OCI-LY7 (cell line): ENCODE measurements at regions not wholly inside any gene's neighbourhood (a gene's known extent, or its start where the extent isn't known, plus 50 kb on each side); places are given as distances from the start of the nearest gene placed in this dataset.

Source experiments
- BruUV-seq: library from RNA; stranded (reverse); fragments of 400-500 nt; replicated peaks from 2 replicates; lab custom pipeline; 2021; lab: Mats Ljungman, UMichigan
- CTCF ChIA-PET: fragments of 300-600 bp; sonication (Branson Sonifier 250); formaldehyde crosslinking; loops from one replicate; lab custom pipeline; 2022; ENCODE audit warnings: antibody characterized with exemption; ENCODE audit not compliant: unreplicated experiment; lab: Charles Lee
- POLR2A ChIA-PET: fragments of 300-600 bp; sonication (Branson Sonifier 250); formaldehyde crosslinking; loops from one replicate; lab custom pipeline; 2022; ENCODE audit warnings: antibody characterized with exemption; lab: Charles Lee
- DNase-seq: peaks from one replicate; pipeline ENCODE4 v3.0.0-alpha.2; 2015; ENCODE audit warnings: low spot score
- H2AFZ ChIP-seq: fragments of 200-600 bp; sonication (generic), shearing (Covaris generic); 2 replicates; pipeline ENCODE4 v1.6.1; 2014; ENCODE audit warnings: mild to moderate bottlenecking, antibody characterized with exemption, low read length, moderate library complexity
- H3K27ac ChIP-seq: fragments of 200-600 bp; sonication (generic); 2 replicates; pipeline ENCODE4 v1.5.1; 2014; ENCODE audit warnings: mixed run types, low read depth, mild to moderate bottlenecking, moderate library complexity, low read length, inconsistent platforms; ENCODE audit not compliant: poor library complexity, severe bottlenecking
- H3K36me3 ChIP-seq: fragments of 200-600 bp; sonication (generic); 2 replicates; pipeline ENCODE4 v1.6.1; 2014; ENCODE audit warnings: mild to moderate bottlenecking, antibody characterized with exemption, low read length, moderate library complexity, mixed read lengths; ENCODE audit not compliant: insufficient read depth
- H3K4me1 ChIP-seq: fragments of 200-600 bp; sonication (generic); 2 replicates; pipeline ENCODE4 v1.5.1; 2014; ENCODE audit warnings: mild to moderate bottlenecking, low read length; ENCODE audit not compliant: insufficient read depth, poor library complexity, severe bottlenecking
- H3K4me2 ChIP-seq: fragments of 200-600 bp; sonication (generic); 2 replicates; pipeline ENCODE4 v1.6.1; 2014; ENCODE audit warnings: mild to moderate bottlenecking, low read length
- H3K4me3 ChIP-seq: fragments of 200-600 bp; sonication (generic); 2 replicates; pipeline ENCODE4 v1.5.1; 2014; ENCODE audit warnings: mild to moderate bottlenecking, low read depth, low read length; ENCODE audit not compliant: poor library complexity, severe bottlenecking
- H3K79me2 ChIP-seq: fragments of 200-600 bp; sonication (generic); 2 replicates; pipeline ENCODE4 v1.6.1; 2016; ENCODE audit warnings: low read depth, mild to moderate bottlenecking, low read length, moderate library complexity, mixed read lengths; ENCODE audit not compliant: insufficient read depth
- H3K9me2 ChIP-seq: fragments of 200-600 bp; sonication (generic); 2 replicates; pipeline ENCODE4 v1.6.1; 2016; ENCODE audit warnings: mild to moderate bottlenecking, low read length, mixed read lengths; ENCODE audit not compliant: insufficient read depth
- H3K9me3 ChIP-seq: fragments of 200-600 bp; sonication (generic); 2 replicates; pipeline ENCODE4 v1.6.1; 2014; ENCODE audit warnings: mild to moderate bottlenecking, mixed run types, low read length, mixed read lengths
- H4K20me1 ChIP-seq: fragments of 200-600 bp; sonication (generic); 2 replicates; pipeline ENCODE4 v1.6.1; 2014; ENCODE audit warnings: mild to moderate bottlenecking, antibody characterized with exemption, low read length, moderate library complexity, mixed read lengths; ENCODE audit not compliant: insufficient read depth
- EZH2phosphoT487 ChIP-seq: fragments of 200-600 bp; sonication (generic); IDR thresholded peaks from 2 replicates; pipeline ENCODE4 v1.6.1; 2018; ENCODE audit warnings: low read depth, borderline replicate concordance, mild to moderate bottlenecking, mixed run types, antibody characterized with exemption, low read length, moderate library complexity, mixed read lengths
- intact Hi-C: fragments of 100-400 bp; cut with micrococcal nuclease; formaldehyde crosslinking; loops from one replicate; pipeline ENCODE4 v1.10.0; 2022; ENCODE audit not compliant: unreplicated experiment
- TF ChIP-seq, protein P1 (sequence below): fragments of 200-600 bp; sonication (generic); conservative IDR thresholded peaks from 2 replicates; pipeline ENCODE4 v1.5.1; 2014; ENCODE audit warnings: mild to moderate bottlenecking, antibody characterized with exemption, low read length, moderate library complexity, mixed read lengths

DNA sequence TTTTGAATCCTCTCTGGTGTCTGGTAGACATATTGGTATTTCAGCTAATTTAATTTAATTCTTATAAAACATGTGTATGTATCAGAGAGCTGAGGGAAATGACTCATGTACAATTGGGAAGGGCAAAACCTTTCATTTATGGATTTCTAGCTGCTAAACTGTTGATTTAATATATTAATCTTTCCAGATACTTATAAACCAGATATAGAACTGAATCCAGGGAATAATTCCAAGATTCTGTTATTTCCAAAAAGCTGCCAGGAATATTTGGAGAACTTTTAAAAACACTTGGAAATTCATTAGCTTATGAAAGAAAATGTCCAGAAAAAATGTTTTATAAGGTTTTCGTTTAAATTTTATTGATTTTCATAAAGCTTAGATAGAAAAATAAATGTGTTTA lies 295.5 kb downstream of the YTHDC2 start:
- Histone ChIP-seq H3K9me3 (no peaks in the 10 kb centered on the region), H3K27ac (no peak overlapping the region), H3K4me1 (no peaks in the 10 kb centered on the region), H4K20me1 (no peaks in the 10 kb centered on the region), H3K9me2 (no peaks in the 10 kb centered on the region), H3K4me2 (no peak overlapping the region), H3K4me3 (no peak overlapping the region), H3K79me2 (no peaks in the 10 kb centered on the region; the same call in 1 of the 2 replicates), H2AFZ (no peak overlapping the region), H3K36me3 (no peaks in the 10 kb centered on the region)
- TF ChIP-seq, protein P1, sequence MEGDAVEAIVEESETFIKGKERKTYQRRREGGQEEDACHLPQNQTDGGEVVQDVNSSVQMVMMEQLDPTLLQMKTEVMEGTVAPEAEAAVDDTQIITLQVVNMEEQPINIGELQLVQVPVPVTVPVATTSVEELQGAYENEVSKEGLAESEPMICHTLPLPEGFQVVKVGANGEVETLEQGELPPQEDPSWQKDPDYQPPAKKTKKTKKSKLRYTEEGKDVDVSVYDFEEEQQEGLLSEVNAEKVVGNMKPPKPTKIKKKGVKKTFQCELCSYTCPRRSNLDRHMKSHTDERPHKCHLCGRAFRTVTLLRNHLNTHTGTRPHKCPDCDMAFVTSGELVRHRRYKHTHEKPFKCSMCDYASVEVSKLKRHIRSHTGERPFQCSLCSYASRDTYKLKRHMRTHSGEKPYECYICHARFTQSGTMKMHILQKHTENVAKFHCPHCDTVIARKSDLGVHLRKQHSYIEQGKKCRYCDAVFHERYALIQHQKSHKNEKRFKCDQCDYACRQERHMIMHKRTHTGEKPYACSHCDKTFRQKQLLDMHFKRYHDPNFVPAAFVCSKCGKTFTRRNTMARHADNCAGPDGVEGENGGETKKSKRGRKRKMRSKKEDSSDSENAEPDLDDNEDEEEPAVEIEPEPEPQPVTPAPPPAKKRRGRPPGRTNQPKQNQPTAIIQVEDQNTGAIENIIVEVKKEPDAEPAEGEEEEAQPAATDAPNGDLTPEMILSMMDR: no peak
- no peak for TF ChIP-seq EZH2phosphoT487
- ChIA-PET CTCF (no interaction called here), POLR2A (no interaction called here)
- intact Hi-C loops: no loop called here
- BruUV-seq: no TSS peak
- no peak for DNase-seq

DNA sequence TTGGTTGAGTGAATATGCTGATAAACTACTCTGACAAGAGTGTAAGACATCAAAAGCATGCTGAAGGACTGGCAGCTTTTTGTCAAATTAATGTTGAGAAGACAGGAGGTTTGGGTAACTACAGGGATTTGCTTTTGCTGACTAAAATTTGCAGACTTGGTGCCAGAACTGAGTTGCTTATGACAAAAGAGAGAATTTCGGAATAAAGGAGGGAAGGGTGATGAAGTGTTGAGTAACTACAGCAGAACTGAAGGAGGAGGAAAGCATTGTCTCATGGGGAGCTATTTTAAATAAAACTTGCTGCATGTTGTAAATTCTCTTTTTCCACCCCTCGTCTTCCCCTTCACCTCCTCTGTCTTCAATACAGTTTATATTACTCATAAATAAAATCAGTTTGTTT lies 296.1 kb downstream of the YTHDC2 start:
- H3K9me3 ChIP-seq: no peaks in the 10 kb centered on the region
- no TSS peak for BruUV-seq
- ChIA-PET POLR2A (no interaction called here), CTCF (no interaction called here)
- no peaks in the 10 kb centered on the region for H3K36me3 ChIP-seq
- no peaks in the 10 kb centered on the region for H3K9me2 ChIP-seq
- no peaks in the 10 kb centered on the region for H4K20me1 ChIP-seq
- no peaks in the 10 kb centered on the region; the same call in 1 of the 2 replicates for H3K79me2 ChIP-seq
- H3K4me3 ChIP-seq: no peak overlapping the region
- H3K4me2 ChIP-seq: no peak overlapping the region
- no peak overlapping the region for H3K27ac ChIP-seq
- H3K4me1 ChIP-seq: no peaks in the 10 kb centered on the region
- intact Hi-C loops: no loop called here
- no peak overlapping the region for H2AFZ ChIP-seq
- no peak for DNase-seq
- no peak for TF ChIP-seq EZH2phosphoT487
- TF ChIP-seq, protein P1: no peak

DNA sequence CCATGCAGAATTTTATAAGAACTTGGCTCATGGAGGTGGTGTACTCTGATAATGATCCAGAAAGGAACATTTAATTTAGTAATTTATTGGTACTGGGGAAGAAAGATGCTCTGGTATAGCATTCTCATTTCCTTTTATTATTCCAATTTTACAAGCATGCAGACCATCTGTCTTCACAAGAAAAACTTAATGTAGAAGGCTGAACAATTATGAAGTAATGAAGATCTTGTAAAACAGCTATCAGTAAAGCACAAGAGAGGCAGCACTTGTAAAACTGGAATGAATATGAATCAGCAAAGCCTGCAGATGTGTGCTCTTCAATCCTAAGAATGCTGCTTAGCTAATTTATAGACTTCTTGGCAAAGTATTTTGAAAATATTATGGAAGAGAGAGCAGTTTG lies 300.0 kb downstream of the YTHDC2 start:
- no peak overlapping the region for H3K4me2 ChIP-seq
- no peaks in the 10 kb centered on the region for H3K36me3 ChIP-seq
- CTCF ChIA-PET: no interaction called here
- H3K9me2 ChIP-seq: no peaks in the 10 kb centered on the region
- POLR2A ChIA-PET: interaction anchor here (1.2 kb wide), 1 partner anchor 9 kb away, joined by 4 read pairs; no protein-coding TSS in a partner anchor
- H3K27ac ChIP-seq: no peak overlapping the region
- no peak for TF ChIP-seq EZH2phosphoT487
- TF ChIP-seq, protein P1: no peak
- no TSS peak for BruUV-seq
- no peak overlapping the region for H2AFZ ChIP-seq
- no peaks in the 10 kb centered on the region for H4K20me1 ChIP-seq
- intact Hi-C loops: no loop called here
- DNase-seq: no peak
- no peaks in the 10 kb centered on the region; the same call in 1 of the 2 replicates for H3K79me2 ChIP-seq
- H3K4me1 ChIP-seq: no peaks in the 10 kb centered on the region
- H3K9me3 ChIP-seq: no peaks in the 10 kb centered on the region
- no peak overlapping the region for H3K4me3 ChIP-seq
